Common myeloid progenitor, CD34-positive (primary cell): ENCODE measurements at regions not wholly inside any gene's neighbourhood (a gene's known extent, or its start where the extent isn't known, plus 50 kb on each side); places are given as distances from the start of the nearest gene placed in this dataset.

Source experiments
- CTCF ChIA-PET: fragments of 350-600 bp; sonication (Branson Sonifier 250); formaldehyde crosslinking; loops from one replicate; lab custom pipeline; 2021; ENCODE audit warnings: antibody characterized with exemption; lab: Charles Lee
- POLR2A ChIA-PET: fragments of 350-600 bp; sonication (Branson Sonifier 250); formaldehyde crosslinking; loops from one replicate; lab custom pipeline; 2021; ENCODE audit warnings: antibody characterized with exemption; lab: Charles Lee
- DNase-seq, 3 donors: peaks; one replicate each; pipeline versions ENCODE4 v3.0.0 to v3.0.0-alpha.2; 2013
- H3K27ac ChIP-seq, 2 experiments: 1 replicate in 1 of 2; 2 replicates in 1 of 2; pipeline ENCODE4 v1.7.0; 2013; ENCODE audit warnings: inconsistent platforms in 2 of 2, low read length in 2 of 2, mild to moderate bottlenecking in 2 of 2, low read depth in 1 of 2, moderate library complexity in 1 of 2; ENCODE audit not compliant: severe bottlenecking in 2 of 2, insufficient read depth in 1 of 2, poor library complexity in 1 of 2
- H3K27me3 ChIP-seq, 5 experiments: replicated peaks in 2 of 5; 1 replicate in 3 of 5; 2 replicates in 2 of 5; pipeline versions ENCODE4 v1.6.1 to v1.7.0; 2013; ENCODE audit warnings: low read length in 4 of 5, mild to moderate bottlenecking in 2 of 5, moderate library complexity in 2 of 5, inconsistent platforms in 1 of 5; ENCODE audit not compliant: insufficient read depth in 5 of 5, control insufficient read depth in 4 of 5
- H3K36me3 ChIP-seq, 4 experiments: 1 replicate in 2 of 4; 2 replicates in 2 of 4; pipeline versions ENCODE4 v1.6.1 to v1.7.0; 2013; ENCODE audit warnings: low read length in 3 of 4, control low read depth in 1 of 4, mild to moderate bottlenecking in 1 of 4; ENCODE audit not compliant: control insufficient read depth in 4 of 4, insufficient read depth in 4 of 4
- H3K4me1 ChIP-seq, 4 experiments: 1 replicate in 3 of 4; 2 replicates in 1 of 4; pipeline versions ENCODE4 v1.6.1 to v1.7.1; 2013; ENCODE audit warnings: low read length in 3 of 4, mild to moderate bottlenecking in 3 of 4, control low read depth in 1 of 4, inconsistent platforms in 1 of 4, moderate library complexity in 1 of 4; ENCODE audit not compliant: control insufficient read depth in 4 of 4, insufficient read depth in 4 of 4; ENCODE audit errors: control extremely low read depth in 1 of 4
- H3K4me3 ChIP-seq, 7 experiments: 1 replicate in 4 of 7; 2 replicates in 3 of 7; pipeline versions ENCODE4 v1.5.1 to v1.7.0; 2013; ENCODE audit warnings: mild to moderate bottlenecking in 7 of 7, low read length in 6 of 7, moderate library complexity in 6 of 7, inconsistent platforms in 2 of 7, low read depth in 2 of 7, control low read depth in 1 of 7; ENCODE audit not compliant: insufficient read depth in 4 of 7, control insufficient read depth in 1 of 7; ENCODE audit errors: extremely low read depth in 1 of 7
- H3K9me3 ChIP-seq, 5 experiments: 1 replicate in 4 of 5; 2 replicates in 1 of 5; pipeline versions ENCODE4 v1.6.1 to v1.7.1; 2013; ENCODE audit warnings: low read length in 4 of 5, mild to moderate bottlenecking in 2 of 5, inconsistent platforms in 1 of 5, low read depth in 1 of 5, moderate library complexity in 1 of 5; ENCODE audit not compliant: control insufficient read depth in 4 of 5, insufficient read depth in 2 of 5; ENCODE audit errors: control extremely low read depth in 1 of 5
- WGBS: methylation state at CpG from one replicate; pipeline ENCODE4 v1.1.5; 2013; ENCODE audit not compliant: insufficient coverage; 5-methylcytosine and 5-hydroxymethylcytosine counted together

- ChIA-PET POLR2A (no interaction called here), CTCF (no interaction called here)
- Histone ChIP-seq H3K27ac (no peak overlapping the region), H3K9me3 (no peaks in the 10 kb centered on the region), H3K4me1 (no peaks in the 10 kb centered on the region), H3K4me3 (no peak overlapping the region), H3K27me3 (no peaks in the 10 kb centered on the region), H3K36me3 (no peaks in the 10 kb centered on the region)
- 92% methylated on average over 7 of the region's 10 CpGs for WGBS
- DNase-seq = no peak
Observed at GRCh38 chr3:162666835-162667234, 1170.2 kb downstream of the OTOL1 start.

- Histone ChIP-seq H3K9me3 (no peaks in the 10 kb centered on the region), H3K4me3 (no peak overlapping the region), H3K27me3 (no peaks in the 10 kb centered on the region), H3K36me3 (no peaks in the 10 kb centered on the region), H3K4me1 (no peaks in the 10 kb centered on the region), H3K27ac (no peak overlapping the region)
- ChIA-PET CTCF (no interaction called here), POLR2A (no interaction called here)
- DNase-seq = no peak
Observed at GRCh38 chr3:162670181-162670580, 1173.6 kb downstream of the OTOL1 start.

GRCh38 chr3:162677475-162677874, 1180.9 kb downstream of the OTOL1 start:
- WGBS = no CpG with 5 or more reads among the region's 1 CpG
- ChIA-PET POLR2A (no interaction called here), CTCF (no interaction called here)
- Histone ChIP-seq H3K27me3 (no peaks in the 10 kb centered on the region), H3K36me3 (no peaks in the 10 kb centered on the region), H3K4me3 (no peak overlapping the region), H3K27ac (no peak overlapping the region), H3K4me1 (no peaks in the 10 kb centered on the region), H3K9me3 (no peaks in the 10 kb centered on the region)
- no peak for DNase-seq

DNA sequence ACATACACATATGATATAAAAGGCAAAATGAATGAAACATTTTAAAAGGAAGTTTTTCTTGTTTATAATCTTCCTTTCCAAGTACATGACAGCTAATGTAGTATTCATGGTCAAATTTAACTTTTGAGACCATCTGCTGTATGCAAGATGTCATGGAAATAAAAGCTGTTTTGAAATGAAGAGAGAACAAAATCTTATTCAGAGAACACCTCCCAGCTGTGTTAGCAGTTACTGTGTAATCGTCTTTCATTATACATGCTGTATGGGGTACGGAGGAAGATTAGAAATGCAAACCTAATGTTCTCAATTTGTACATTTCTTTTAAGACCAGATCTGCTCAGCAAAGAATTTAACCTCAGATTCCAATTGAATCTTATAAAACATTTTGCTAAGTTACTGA, 1182.3 kb downstream of the OTOL1 start:
- no peaks in the 10 kb centered on the region for H3K27me3 ChIP-seq
- H3K27ac ChIP-seq = no peak overlapping the region
- no peak overlapping the region for H3K4me3 ChIP-seq
- H3K4me1 ChIP-seq = no peaks in the 10 kb centered on the region
- no peaks in the 10 kb centered on the region for H3K9me3 ChIP-seq
- CTCF ChIA-PET = no interaction called here
- no peak for DNase-seq
- WGBS = no CpG with 5 or more reads among the region's 2 CpGs
- POLR2A ChIA-PET = no interaction called here
- H3K36me3 ChIP-seq = no peaks in the 10 kb centered on the region

DNA sequence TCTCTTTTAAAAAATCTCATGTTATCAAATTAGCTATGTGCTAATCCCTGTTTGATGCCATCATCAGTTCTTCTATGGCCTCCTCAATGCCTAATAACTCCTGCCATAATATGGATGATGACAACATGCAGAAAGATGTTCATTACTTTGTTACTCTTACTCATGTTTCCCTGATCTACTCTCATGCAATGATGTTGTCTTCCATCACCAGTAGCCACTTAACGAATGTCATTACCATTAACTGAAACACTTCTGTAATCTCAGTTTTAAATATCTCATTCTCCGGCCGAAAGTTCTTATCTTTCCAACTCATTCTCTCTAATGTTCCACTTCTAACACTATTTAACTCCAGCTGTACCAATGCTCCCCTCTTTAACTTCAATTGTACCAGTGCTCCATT, 1187.7 kb downstream of the OTOL1 start:
- no peak overlapping the region for H3K4me3 ChIP-seq
- no peaks in the 10 kb centered on the region for H3K27me3 ChIP-seq
- H3K27ac ChIP-seq = no peak overlapping the region
- H3K4me1 ChIP-seq = no peaks in the 10 kb centered on the region
- H3K36me3 ChIP-seq = no peaks in the 10 kb centered on the region
- POLR2A ChIA-PET = no interaction called here
- no peaks in the 10 kb centered on the region for H3K9me3 ChIP-seq
- no peak for DNase-seq
- 67% methylated on average over 3 of the region's 3 CpGs for WGBS
- CTCF ChIA-PET = no interaction called here

DNA sequence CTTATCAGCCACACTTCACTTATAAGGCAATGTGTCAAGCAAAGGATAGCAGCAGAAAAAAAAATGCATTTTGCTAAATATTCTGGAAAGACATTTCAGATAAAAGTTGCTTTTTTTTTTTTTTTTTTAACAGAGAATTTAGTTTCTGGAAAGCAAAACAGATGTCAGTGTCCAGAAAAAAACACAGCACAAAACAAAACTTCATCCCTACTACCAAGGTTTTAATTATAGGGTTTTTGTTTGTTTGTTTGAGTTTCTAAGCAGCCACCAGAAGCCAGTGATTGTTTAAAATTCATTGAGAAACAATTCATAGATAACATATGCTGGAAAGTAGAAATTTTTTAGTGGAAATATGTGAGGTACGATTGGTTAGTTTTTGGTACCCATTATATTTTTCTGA, 1202.7 kb downstream of the OTOL1 start:
- no peak for DNase-seq
- POLR2A ChIA-PET = no interaction called here
- Histone ChIP-seq H3K4me1 (no peaks in the 10 kb centered on the region), H3K27ac (no peak overlapping the region), H3K27me3 (no peaks in the 10 kb centered on the region), H3K36me3 (no peaks in the 10 kb centered on the region), H3K9me3 (no peaks in the 10 kb centered on the region), H3K4me3 (no peak overlapping the region)
- CTCF ChIA-PET = no interaction called here
- WGBS = no CpG with 5 or more reads among the region's 1 CpG

- POLR2A ChIA-PET = no interaction called here
- DNase-seq = no peak
- no peak overlapping the region for H3K4me3 ChIP-seq
- H3K36me3 ChIP-seq = no peaks in the 10 kb centered on the region
- no CpG with 5 or more reads among the region's 4 CpGs for WGBS
- no peaks in the 10 kb centered on the region for H3K9me3 ChIP-seq
- no peak overlapping the region for H3K27ac ChIP-seq
- CTCF ChIA-PET = no interaction called here
- no peaks in the 10 kb centered on the region for H3K27me3 ChIP-seq
- no peaks in the 10 kb centered on the region for H3K4me1 ChIP-seq
Observed at GRCh38 chr3:162701211-162701610, 1204.6 kb downstream of the OTOL1 start.
